COLO829 (cell line): ENCODE measurements at regions not wholly inside any gene's neighbourhood (a gene's known extent, or its start where the extent isn't known, plus 50 kb on each side); places are given as distances from the start of the nearest gene placed in this dataset.

Source experiments
- DNase-seq: peaks from one replicate; pipeline ENCODE4 v3.0.0; 2012; ENCODE audit warnings: low spot score

GRCh38 chr4:157961229-157961990 is 211.4 kb downstream of the GASK1B start:
- DNase-seq: peak; percentile 65

GRCh38 chr4:157957905-157958304 is 214.9 kb downstream of the GASK1B start:
- DNase-seq: no peak

GRCh38 chr4:157942017-157942416 is 230.8 kb downstream of the GASK1B start:
- DNase-seq: no peak

DNA sequence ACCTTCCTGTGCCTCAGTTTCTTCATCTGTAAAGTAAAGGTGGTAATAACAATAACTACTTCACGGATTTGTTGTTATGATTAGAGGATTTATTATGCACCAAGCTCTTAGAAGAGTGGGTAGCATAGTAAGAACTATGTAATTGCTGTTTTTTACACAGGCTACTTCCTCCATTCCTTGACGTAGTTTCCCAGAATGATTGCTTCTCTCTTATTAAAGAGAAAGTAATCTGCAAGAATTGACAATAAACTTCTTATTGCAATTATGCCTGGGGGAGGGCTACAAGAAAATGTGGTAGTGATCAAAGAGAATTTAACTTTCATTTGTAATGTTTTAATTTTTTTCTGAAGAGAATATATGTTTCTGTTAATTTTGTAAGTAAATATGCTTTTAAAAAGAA is 238.7 kb downstream of the GASK1B start:
- no peak for DNase-seq

GRCh38 chr4:157932936-157933335 is 239.9 kb downstream of the GASK1B start:
- no peak for DNase-seq

DNA sequence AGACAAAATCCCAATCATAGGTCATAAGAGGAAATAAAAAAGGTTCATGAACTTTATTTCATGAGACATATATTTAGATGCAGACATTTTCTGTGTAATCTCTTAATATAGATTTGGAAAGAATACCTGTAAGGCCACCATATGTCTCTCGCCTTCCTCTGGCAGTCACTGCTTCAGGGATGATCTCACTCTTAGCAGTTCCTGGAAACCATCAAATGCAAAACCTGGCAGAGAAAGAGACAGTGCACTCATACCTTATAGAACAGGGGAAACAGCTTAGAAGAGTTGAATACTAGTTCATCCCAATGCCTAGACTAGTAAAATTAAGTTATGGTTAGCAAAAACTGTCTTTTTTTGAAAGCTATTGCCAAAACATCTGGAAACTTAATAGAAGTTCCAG is 243.3 kb downstream of the GASK1B start:
- no peak for DNase-seq

- no peak for DNase-seq
Observed at GRCh38 chr4:157918036-157918832, 254.6 kb downstream of the GASK1B start.

- no peak for DNase-seq
Observed at GRCh38 chr4:157912212-157912611, 260.6 kb downstream of the GASK1B start.

DNA sequence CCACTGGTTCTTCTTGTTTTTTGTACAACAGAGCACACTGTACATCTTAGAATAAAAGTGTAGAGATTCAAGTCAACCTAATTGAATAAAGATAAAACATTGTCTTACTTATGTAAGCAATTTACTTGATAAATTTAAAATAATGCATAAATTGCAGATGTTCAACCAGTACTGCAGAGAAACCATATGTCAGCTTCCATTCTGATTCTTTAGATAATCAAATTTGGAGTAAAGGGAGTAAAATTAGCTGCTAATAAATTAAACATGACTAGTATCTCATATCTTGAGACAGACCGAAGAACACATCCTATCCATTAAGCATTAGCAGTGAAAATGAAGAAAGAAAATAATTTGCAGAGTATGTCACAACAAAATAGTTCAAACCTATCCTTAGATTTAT is 261.2 kb downstream of the GASK1B start:
- no peak for DNase-seq

DNA sequence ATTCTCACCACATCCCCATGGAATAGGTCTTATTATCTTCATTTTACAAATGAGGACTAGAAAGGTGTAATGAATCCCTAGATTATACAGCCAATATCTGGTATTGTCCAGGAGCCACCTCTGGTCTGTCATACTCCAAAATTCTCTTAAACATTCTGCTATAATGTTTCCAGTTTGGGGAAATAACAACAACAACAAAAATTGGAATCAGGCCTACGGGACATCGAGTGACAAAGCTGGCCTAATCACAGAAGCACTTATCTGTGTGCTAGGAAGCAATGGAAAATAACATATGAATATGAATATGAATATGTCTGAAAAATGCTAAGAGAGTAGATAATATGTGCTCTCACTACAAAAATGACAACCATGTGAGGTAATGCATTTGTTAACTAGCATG is 264.1 kb downstream of the GASK1B start:
- no peak for DNase-seq

DNA sequence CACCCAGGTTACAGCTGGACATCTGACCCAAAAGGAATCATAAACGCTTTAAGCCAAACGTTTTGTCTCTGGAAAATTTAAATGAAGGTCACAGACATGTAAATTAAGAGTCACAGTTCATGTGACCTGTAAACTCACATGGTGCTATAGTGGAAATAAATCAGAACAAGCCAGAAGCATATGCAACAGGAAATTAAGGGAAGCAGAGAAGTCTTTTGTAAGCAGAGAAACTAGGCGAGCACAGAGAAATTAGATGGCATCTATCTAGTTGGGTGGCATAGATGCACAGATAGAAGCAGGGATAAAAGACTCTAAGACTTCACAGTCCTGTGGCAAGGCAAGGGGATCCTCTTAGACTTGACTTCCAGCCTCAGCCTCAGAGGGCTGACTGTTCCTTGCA is 264.8 kb downstream of the GASK1B start:
- no peak for DNase-seq

DNA sequence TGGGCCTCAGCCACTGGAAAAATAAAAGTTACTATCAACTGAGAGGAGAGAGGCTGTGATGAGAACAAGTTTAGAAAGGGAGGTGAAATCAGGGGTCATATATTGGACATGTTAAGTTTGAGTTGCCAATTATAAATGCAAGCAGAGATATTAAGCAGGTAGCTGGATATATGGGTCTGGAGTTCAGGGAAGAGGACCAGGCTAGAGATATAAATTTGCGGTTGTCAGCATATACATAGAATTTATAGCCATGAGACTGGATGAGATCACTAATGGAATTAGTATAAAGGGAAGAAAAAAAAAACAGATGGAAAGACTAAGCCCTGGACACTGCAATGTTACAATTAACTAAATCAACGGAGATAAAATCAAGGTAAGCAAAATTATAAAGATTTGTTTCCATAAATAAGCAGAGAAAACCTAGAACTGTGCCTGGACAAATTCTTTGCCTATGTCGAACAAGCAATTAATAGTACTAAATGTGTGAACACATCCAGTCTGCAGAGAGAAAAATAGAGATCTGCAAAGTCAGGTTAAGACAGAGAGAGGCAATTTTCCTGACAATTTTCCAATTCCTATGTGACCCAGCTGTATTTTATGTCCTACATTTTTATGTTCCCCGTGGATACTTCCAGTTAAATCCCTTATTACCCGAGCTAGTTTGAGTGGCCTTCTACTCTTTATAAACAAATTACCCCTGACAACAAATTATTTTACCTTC is 265.4 kb downstream of the GASK1B start:
- DNase-seq: no peak

GRCh38 chr4:157898836-157899605 is 273.8 kb downstream of the GASK1B start:
- DNase-seq: peak; percentile 71

DNA sequence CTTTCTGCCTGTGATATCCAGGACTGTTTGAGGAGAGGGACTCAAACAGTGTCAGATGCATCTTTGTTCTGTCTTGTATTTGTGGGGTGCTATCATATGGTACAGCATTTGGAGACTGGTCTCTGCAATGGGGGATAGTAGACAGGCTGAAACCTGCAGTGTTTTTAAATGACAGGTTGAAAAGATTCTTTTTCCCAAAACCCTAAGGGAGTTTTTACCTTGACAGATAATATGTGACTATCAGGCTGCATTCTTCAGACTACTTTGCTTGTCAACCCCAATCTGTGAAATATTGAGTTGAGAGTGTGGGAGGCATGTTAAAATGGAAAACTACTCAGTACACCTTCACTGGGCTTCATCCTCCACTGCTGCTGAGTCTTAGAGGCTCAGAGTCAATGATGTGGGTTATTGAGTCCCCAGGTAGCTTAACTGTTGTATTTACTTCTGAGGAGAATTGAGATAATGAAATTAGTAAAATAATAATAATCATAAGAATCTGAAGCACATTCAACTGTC is 274.9 kb downstream of the GASK1B start:
- no peak for DNase-seq

- DNase-seq: no peak
Observed at GRCh38 chr4:157896726-157897125, 276.1 kb downstream of the GASK1B start.

DNA sequence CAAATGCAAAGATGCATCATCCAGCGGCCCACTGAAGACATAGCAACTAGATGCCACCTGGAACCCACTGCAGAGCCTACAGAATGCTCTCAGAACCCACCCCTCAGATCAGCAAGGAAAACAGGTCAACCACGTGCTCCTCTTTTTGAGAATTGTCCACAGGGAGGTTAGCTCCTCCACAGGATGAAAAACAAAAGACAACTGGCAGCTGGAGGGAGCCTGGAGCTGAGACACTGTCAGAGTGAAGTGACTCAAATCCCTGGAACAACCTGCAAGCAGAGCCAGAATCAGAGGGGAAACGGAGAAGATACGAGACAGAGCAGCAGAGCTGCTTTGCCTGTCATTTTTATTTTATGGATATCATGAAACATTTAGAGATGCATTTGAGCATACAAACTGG is 277.6 kb downstream of the GASK1B start:
- no peak for DNase-seq

GRCh38 chr4:157889788-157890187 is 283.0 kb downstream of the GASK1B start:
- DNase-seq: no peak

DNA sequence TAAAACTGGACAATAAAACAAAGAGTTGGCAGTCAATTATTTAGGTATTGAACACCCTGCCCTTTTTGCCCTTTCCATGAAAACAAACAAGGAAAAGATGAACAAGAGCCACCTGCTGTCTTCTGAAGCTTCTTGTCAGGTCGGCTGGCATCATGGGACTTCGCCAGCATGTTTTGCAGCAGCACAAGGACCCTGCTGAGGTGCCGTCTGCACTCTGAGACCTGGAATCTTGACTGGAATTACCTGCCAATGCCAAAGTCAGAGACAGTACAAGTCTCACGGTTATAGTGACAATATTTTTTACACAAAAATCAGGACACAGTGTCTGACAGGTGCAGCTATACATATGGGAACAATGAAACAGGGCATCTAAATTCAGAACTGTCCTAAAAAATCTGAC is 284.5 kb downstream of the GASK1B start:
- no peak for DNase-seq

DNA sequence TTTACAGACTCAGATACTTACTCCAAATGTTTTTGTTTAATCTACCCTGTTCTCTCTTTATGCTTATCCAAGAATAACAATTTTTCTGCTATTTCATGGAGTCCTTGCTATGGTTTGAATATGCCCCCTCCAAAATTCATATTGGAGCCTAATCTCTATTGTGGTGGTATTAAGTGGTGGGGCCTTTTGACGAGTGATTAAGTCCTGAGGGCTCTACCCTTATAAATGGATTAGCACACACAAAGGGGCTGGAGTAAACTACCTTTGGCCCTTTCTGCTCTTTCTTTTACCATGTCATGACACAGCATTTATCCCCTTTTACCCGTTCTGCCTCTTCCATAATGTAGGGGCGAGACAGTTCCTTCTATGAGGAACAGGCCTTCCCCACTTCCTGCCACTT is 285.5 kb downstream of the GASK1B start:
- DNase-seq: no peak

DNA sequence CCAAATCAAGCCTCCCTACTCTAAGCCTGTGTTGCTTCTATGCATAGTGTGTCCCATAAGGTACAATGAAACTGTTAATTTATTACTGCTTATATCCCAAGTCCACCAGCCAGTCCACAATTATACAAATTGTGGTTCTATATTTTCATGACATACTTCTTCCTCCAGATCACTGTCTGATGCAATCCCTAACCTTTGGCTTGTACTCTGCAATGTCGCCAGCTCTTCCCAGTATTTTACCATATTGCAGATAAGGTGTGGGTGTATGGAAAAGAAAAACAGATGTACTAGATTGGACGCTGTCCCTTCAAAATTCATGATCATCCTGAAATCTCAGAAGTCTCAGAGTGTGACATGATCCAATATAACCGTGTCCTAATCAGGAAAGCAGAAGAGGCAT is 286.2 kb downstream of the GASK1B start:
- no peak for DNase-seq

DNA sequence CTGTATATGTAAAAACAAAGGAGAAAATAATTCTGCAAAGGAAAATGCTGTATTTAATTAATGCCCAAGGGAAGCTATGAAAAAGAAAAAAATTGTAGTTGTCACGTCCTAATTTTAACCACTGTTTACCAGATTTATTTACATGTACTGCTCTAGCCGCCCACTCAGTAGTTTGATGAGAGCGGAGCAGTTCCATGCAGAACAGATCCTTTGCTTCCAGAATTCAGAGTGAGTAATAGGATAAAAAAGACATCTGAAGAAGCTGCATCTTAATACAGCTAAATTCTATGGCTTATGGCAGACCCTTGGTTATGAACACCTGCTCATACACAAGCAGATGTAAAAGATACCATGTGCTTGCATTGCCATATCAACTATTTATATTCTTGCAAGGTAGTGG is 287.0 kb downstream of the GASK1B start:
- no peak for DNase-seq

- DNase-seq: no peak
Observed at GRCh38 chr4:157882901-157883300, 289.9 kb downstream of the GASK1B start.
